ENCODE measurements at regions not wholly inside any gene's neighbourhood (a gene's known extent, or its start where the extent isn't known, plus 50 kb on each side); places are given as distances from the start of the nearest gene placed in this dataset.

- DNase-seq (ENCODE audit: extremely low read depth in 1 of 4, low spot score in 3 of 4), result no peak
- no TSS peak for BruUV-seq (replicated peaks)
- ChIA-PET POLR2A (no interaction called here), CTCF (ENCODE audit: low intra/inter-chr PET ratio) (no interaction called here)
- Histone ChIP-seq H3K79me2 (ENCODE audit: control insufficient read depth, insufficient read depth, low read length) (no peaks in the 10 kb centered on the region), H2AFZ (ENCODE audit: low read depth, low read length) (no peak overlapping the region), H3K4me2 (ENCODE audit: insufficient read depth, low read length) (no peak overlapping the region), H4K20me1 (replicated peaks; ENCODE audit: control insufficient read depth, insufficient read depth, low read length) (no peaks in the 10 kb centered on the region), H3K9ac (ENCODE audit: insufficient read depth in 1 of 2, low read depth in 2 of 2, low read length in 2 of 2) (no peak overlapping the region), H3K27ac (ENCODE audit: extremely low read depth, low read depth, low read length) (no peak overlapping the region), H3K4me1 (replicated peaks in 1 of 2; ENCODE audit: control insufficient read depth in 2 of 2, insufficient read depth in 2 of 2, low read length in 2 of 2) (no peaks in the 10 kb centered on the region), H3K4me3 (no peak overlapping the region), H3K9me1 (ENCODE audit: control insufficient read depth, insufficient read depth, low read length) (no peaks in the 10 kb centered on the region), H3K27me3 (ENCODE audit: control insufficient read depth in 2 of 2, insufficient read depth in 2 of 2, low read length in 2 of 2) (no peaks in the 10 kb centered on the region), H3K9me3 (replicated peaks; ENCODE audit: control insufficient read depth, insufficient read depth, low read depth, low read length) (no peaks in the 10 kb centered on the region), H3K36me3 (ENCODE audit: control insufficient read depth, insufficient read depth, low read length) (no peaks in the 10 kb centered on the region)
- in situ Hi-C loops (cut with MboI), result no loop called here
- ATAC-seq, result no peak
- no peak for TF ChIP-seq ZNF146 (CRISPR knock-in tag; IDR thresholded peaks at IDR 0.05; ENCODE audit: unreplicated experiment)
- no peak for TF ChIP-seq IRF9 (tag; IDR thresholded peaks at IDR 0.05)
- TF ChIP-seq SREBF1 (IDR thresholded peaks at IDR 0.05; ENCODE audit: borderline replicate concordance, low read depth, low read length), result no peak
- TF ChIP-seq DDX20 (tag; IDR thresholded peaks at IDR 0.05; ENCODE audit: low read depth), result no peak
- 0% methylated on average over 2 of the region's 6 CpGs for WGBS (ENCODE audit: insufficient coverage, low coverage, missing lambda C conversion rate)
- no peak for FAIRE-seq
- intact Hi-C loops (cut with micrococcal nuclease), result no loop called here
Measured at GRCh38 chrX:848386-848785, 217.8 kb downstream of the SHOX start.

GRCh38 chrX:843306-843705 lies 212.7 kb downstream of the SHOX start:
- intact Hi-C loops (cut with micrococcal nuclease) (no loop called here), in situ Hi-C loops (cut with MboI) (no loop called here)
- TF ChIP-seq ZNF584 (CRISPR knock-in tag; IDR thresholded peaks at IDR 0.05; ENCODE audit: low read depth), result no peak
- TF ChIP-seq HMGN3 (IDR thresholded peaks at IDR 0.05; ENCODE audit: borderline replicate concordance, extremely low read depth, insufficient read length, low read depth, low read length), result no peak
- TF ChIP-seq SNIP1 (IDR thresholded peaks at IDR 0.05; ENCODE audit: low read depth), result no peak
- no peak for TF ChIP-seq ZNF589 (CRISPR knock-in tag; IDR thresholded peaks at IDR 0.05; ENCODE audit: low read depth)
- TF ChIP-seq PREB (CRISPR knock-in tag; IDR thresholded peaks at IDR 0.05), result no peak
- TF ChIP-seq ID3 (CRISPR knock-in tag; IDR thresholded peaks at IDR 0.05), result no peak
- no peak for TF ChIP-seq ID3 (tag; IDR thresholded peaks at IDR 0.05)
- Histone ChIP-seq H3K9ac (ENCODE audit: insufficient read depth in 1 of 2, low read depth in 2 of 2, low read length in 2 of 2) (no peak overlapping the region), H3K27ac (ENCODE audit: extremely low read depth, low read depth, low read length) (no peak overlapping the region), H2AFZ (ENCODE audit: low read depth, low read length) (no peak overlapping the region), H3K36me3 (ENCODE audit: control insufficient read depth, insufficient read depth, low read length) (no peaks in the 10 kb centered on the region), H3K79me2 (ENCODE audit: control insufficient read depth, insufficient read depth, low read length) (no peaks in the 10 kb centered on the region), H4K20me1 (replicated peaks; ENCODE audit: control insufficient read depth, insufficient read depth, low read length) (no peaks in the 10 kb centered on the region), H3K4me3 (no peak overlapping the region), H3K27me3 (ENCODE audit: control insufficient read depth in 2 of 2, insufficient read depth in 2 of 2, low read length in 2 of 2) (no peaks in the 10 kb centered on the region), H3K4me1 (replicated peaks in 1 of 2; ENCODE audit: control insufficient read depth in 2 of 2, insufficient read depth in 2 of 2, low read length in 2 of 2) (no peaks in the 10 kb centered on the region; a peak in 1 of 5 replicates), H3K9me1 (ENCODE audit: control insufficient read depth, insufficient read depth, low read length) (no peaks in the 10 kb centered on the region), H3K4me2 (ENCODE audit: insufficient read depth, low read length) (no peak overlapping the region), H3K9me3 (replicated peaks; ENCODE audit: control insufficient read depth, insufficient read depth, low read depth, low read length) (no peaks in the 10 kb centered on the region)
- FAIRE-seq, result no peak
- ChIA-PET POLR2A (no interaction called here), CTCF (ENCODE audit: low intra/inter-chr PET ratio) (no interaction called here)
- BruUV-seq (replicated peaks), result no TSS peak
- ATAC-seq, result no peak
- no peak for DNase-seq (ENCODE audit: extremely low read depth in 1 of 4, low spot score in 3 of 4)
- 5% methylated on average over 9 of the region's 13 CpGs for WGBS (ENCODE audit: insufficient coverage, low coverage, missing lambda C conversion rate)
